ENCODE measurements at regions not wholly inside any gene's neighbourhood (a gene's known extent, or its start where the extent isn't known, plus 50 kb on each side); places are given as distances from the start of the nearest gene placed in this dataset.

- TF ChIP-seq CTCF (IDR thresholded peaks at IDR 0.05; ENCODE audit: borderline replicate concordance, extremely low read depth, low read length, poor library complexity, severe bottlenecking) = no peak
- no peak for TF ChIP-seq EZH2 (IDR thresholded peaks at IDR 0.05; ENCODE audit: borderline replicate concordance, low read depth, low read length, severe bottlenecking)
These were observed 126.3 kb upstream of the RTL1 start for GRCh38 chr14:101029668-101030290.
